Heart right ventricle (tissue), 16 donors: ENCODE measurements at regions not wholly inside any gene's neighbourhood (a gene's known extent, or its start where the extent isn't known, plus 50 kb on each side); places are given as distances from the start of the nearest gene placed in this dataset.

ENCODE experiments used
- ATAC-seq, 8 donors: fragments of 200-7000 bp; cut with Tn5 transposase; one replicate each; pipeline ENCODE4 v1.9.1; 2020; ENCODE audit warnings: mild to moderate bottlenecking in 8 of 8, moderate library complexity in 8 of 8, moderate number of reproducible peaks in 1 of 8
- DNase-seq, 2 donors: peaks; one replicate each; pipeline ENCODE4 v3.0.0-alpha.2; 2020
- H3K27ac ChIP-seq, 10 donors: fragments of 200-600 bp; sonication (generic) in 2 of 10; one replicate each; pipeline versions ENCODE4 v1.5.0 to v1.8.0; 2020 to 2022; ENCODE audit warnings: mild to moderate bottlenecking in 3 of 10
- H3K27me3 ChIP-seq, 7 donors: fragments of 200-600 bp; one replicate each; pipeline ENCODE4 v1.8.0; 2021 to 2022; ENCODE audit warnings: mild to moderate bottlenecking in 2 of 7
- H3K36me3 ChIP-seq, 9 donors: fragments of 200-600 bp; sonication (generic) in 1 of 9; one replicate each; pipeline versions ENCODE4 v1.5.0 to v1.8.0; 2020 to 2022; ENCODE audit warnings: mild to moderate bottlenecking in 2 of 9
- H3K4me1 ChIP-seq, 9 donors: fragments of 200-600 bp; sonication (generic) in 1 of 9; one replicate each; pipeline versions ENCODE4 v1.5.0 to v1.8.0; 2020 to 2022; ENCODE audit warnings: mild to moderate bottlenecking in 4 of 9
- H3K4me3 ChIP-seq, 10 donors: fragments of 200-600 bp; sonication (generic) in 2 of 10; one replicate each; pipeline versions ENCODE4 v1.5.0 to v1.8.0; 2020 to 2022; ENCODE audit warnings: mild to moderate bottlenecking in 7 of 10, moderate library complexity in 2 of 10
- H3K9me3 ChIP-seq, 11 donors: fragments of 200-600 bp in 10 of 11; sonication (generic) in 2 of 11; one replicate each; pipeline versions ENCODE4 v1.5.0 to v1.8.0; 2013 to 2022; ENCODE audit warnings: mild to moderate bottlenecking in 2 of 11, control low read depth in 1 of 11, moderate library complexity in 1 of 11
- WGBS, 2 donors: extraction: QIAGEN DNeasy Blood & Tissue Kit; methylation state at CpG; one replicate each; pipeline ENCODE4 v1.1.7; 2013; ENCODE audit warnings: inconsistent platforms in 1 of 2; 5-methylcytosine and 5-hydroxymethylcytosine counted together
- intact Hi-C, 10 donors: fragments of 100-400 bp; cut with DNase I; formaldehyde crosslinking; loops; one replicate each; pipeline versions ENCODE4 v1.11.1 to v1.14.2; 2022
- TF ChIP-seq, protein P1 (sequence below), 9 donors: fragments of 200-600 bp; sonication (generic) in 2 of 9; IDR thresholded peaks; one replicate each; pipeline versions ENCODE4 v1.5.0 to v1.8.0; 2021 to 2022; ENCODE audit warnings: antibody characterized with exemption in 9 of 9, mild to moderate bottlenecking in 5 of 9, moderate library complexity in 1 of 9
- donor health status: Arrhythmogenic right ventricular cardiomyopathy.
- donor health status: ischemic (EF 13 %, LVEDD 7.1; RV severe dilation, severe dysfunction).
- donor health status: healthy with polysubstance abuse.
- donor health status: DM: no; HTN: yes; CAD: no.
- donor health status: DM: no; HTN: no; CAD: no.
- donor health status: ischemic (EF 25% LVEDD 6.9; RV normal size, moderate dysfunction).
- donor health status: ischemic (EF 25% LVEDD 5.7; RV mildly dilated, moderate dysfunction).
- donor health status: healthy.
- donor health status: DM: yes; HTN: yes; CAD: no.
- donor health status: Ischemic cardiomyopathy.
- donor health status: ischemic (EF 35%, LVEDD 5.7; RV mildly dilated, moderate dysfunction).
- donor health status: nonischemic (EF 11% LVEDD 7.7; RV severe dilation, severe dysfunction).
- donor health status: DM: yes; HTN: yes; CAD: no.
- donor health status: PGD.
- donor health status: ischemic (EF 29% LVEDD 5.4; RV normal size, mild dysfunction).
- donor health status: nonischemic (EF 23%, LVEDD 6.1; RV moderate dilation, normal function).

DNA sequence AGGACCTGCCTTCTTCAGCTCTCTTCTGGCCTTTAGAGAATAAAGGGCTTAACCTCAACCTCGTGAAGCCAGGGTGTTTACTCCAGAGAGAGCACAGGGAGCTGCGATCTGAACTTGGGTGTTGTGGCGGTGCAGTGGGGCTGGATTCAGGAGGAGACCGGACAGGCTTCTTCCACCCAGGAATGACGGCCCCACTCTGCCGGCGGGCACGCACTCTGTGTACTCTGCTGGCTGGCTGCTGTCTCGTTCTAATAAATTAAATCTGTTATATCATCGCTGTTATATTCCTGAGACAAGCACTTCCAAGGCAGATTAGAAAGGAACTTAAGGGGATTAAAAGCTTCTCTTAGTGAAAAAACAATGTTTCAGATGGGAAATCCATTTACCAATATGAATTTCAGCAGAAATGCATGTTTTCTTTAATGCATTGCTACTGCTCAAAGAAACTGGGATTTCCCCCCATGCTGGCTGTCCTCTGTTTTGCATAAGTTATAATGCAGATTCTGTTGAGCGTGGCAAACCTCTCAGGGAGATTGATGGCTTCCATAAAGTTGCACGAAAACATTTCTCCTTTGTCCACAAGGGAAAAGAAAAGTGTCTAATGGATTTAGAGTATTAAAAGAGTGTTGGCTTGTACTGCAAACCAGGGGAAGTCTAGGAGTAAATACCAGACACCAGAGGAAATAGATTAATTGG lies 168.6 kb upstream of the IRX3 start:
- DNase-seq (no peak), ATAC-seq (no peak)
- TF ChIP-seq, protein P1, sequence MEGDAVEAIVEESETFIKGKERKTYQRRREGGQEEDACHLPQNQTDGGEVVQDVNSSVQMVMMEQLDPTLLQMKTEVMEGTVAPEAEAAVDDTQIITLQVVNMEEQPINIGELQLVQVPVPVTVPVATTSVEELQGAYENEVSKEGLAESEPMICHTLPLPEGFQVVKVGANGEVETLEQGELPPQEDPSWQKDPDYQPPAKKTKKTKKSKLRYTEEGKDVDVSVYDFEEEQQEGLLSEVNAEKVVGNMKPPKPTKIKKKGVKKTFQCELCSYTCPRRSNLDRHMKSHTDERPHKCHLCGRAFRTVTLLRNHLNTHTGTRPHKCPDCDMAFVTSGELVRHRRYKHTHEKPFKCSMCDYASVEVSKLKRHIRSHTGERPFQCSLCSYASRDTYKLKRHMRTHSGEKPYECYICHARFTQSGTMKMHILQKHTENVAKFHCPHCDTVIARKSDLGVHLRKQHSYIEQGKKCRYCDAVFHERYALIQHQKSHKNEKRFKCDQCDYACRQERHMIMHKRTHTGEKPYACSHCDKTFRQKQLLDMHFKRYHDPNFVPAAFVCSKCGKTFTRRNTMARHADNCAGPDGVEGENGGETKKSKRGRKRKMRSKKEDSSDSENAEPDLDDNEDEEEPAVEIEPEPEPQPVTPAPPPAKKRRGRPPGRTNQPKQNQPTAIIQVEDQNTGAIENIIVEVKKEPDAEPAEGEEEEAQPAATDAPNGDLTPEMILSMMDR (IDR thresholded peaks at IDR 0.05): no peak
- intact Hi-C loops: no loop called here
- peak overlapping the region in 1 of 10 donors; percentile 28 for H3K27ac ChIP-seq
- H3K4me1 ChIP-seq: peaks cover 0 to 7% (median 0%) of the 10 kb centered on the region in 9 donors
- WGBS, 2 donors: 74 to 85% methylated on average over 12 of the region's 12 CpGs
- H3K27me3 ChIP-seq: no peaks in the 10 kb centered on the region
- H3K9me3 ChIP-seq: no peaks in the 10 kb centered on the region
- no peak overlapping the region for H3K4me3 ChIP-seq
- no peaks in the 10 kb centered on the region for H3K36me3 ChIP-seq

GRCh38 chr16:54454616-54455015 lies 168.0 kb upstream of the IRX3 start:
- DNase-seq: no peak
- peak overlapping the region in 1 of 10 donors; percentile 28 for H3K27ac ChIP-seq
- TF ChIP-seq, protein P1 (IDR thresholded peaks at IDR 0.05): no peak

GRCh38 chr16:54453871-54454270 lies 167.3 kb upstream of the IRX3 start:
- Histone ChIP-seq H3K4me3 (no peak overlapping the region), H3K27me3 (no peaks in the 10 kb centered on the region), H3K9me3 (no peaks in the 10 kb centered on the region), H3K27ac (peak overlapping the region in 2 of 10 donors; percentile 15 to 35), H3K4me1 (peaks cover 0 to 7% (median 0%) of the 10 kb centered on the region in 9 donors), H3K36me3 (no peaks in the 10 kb centered on the region)
- TF ChIP-seq, protein P1 (IDR thresholded peaks at IDR 0.05): no peak
- intact Hi-C loops: no loop called here
- ATAC-seq: peak in 7 of 8 donors; percentile 34 to 90 (median 70)
- peak in 1 of 2 donors; percentile 16 for DNase-seq
- 77 to 87% methylated on average over 2 of the region's 2 CpGs for WGBS, 2 donors

More at GRCh38 chr16:54454616-54455015, 168.0 kb upstream of the IRX3 start:
- Histone ChIP-seq H3K9me3 (no peaks in the 10 kb centered on the region), H3K27me3 (no peaks in the 10 kb centered on the region), H3K36me3 (no peaks in the 10 kb centered on the region), H3K4me3 (no peak overlapping the region), H3K4me1 (peaks cover 0 to 7% (median 0%) of the 10 kb centered on the region in 9 donors)
- no peak for ATAC-seq
- 87% methylated on average over 8 of the region's 8 CpGs for WGBS, 2 donors
- intact Hi-C loops: no loop called here

GRCh38 chr16:54447576-54448440 lies 161.2 kb upstream of the IRX3 start:
- H3K27me3 ChIP-seq: no peaks in the 10 kb centered on the region
- no peak overlapping the region for H3K4me3 ChIP-seq
- DNase-seq: no peak
- peak overlapping the region in 1 of 10 donors; percentile 58 for H3K27ac ChIP-seq
- peaks cover 0 to 18% (median 6%) of the 10 kb centered on the region in 9 donors for H3K4me1 ChIP-seq
- H3K9me3 ChIP-seq: peaks cover 0 to 22% (median 7%) of the 10 kb centered on the region in 11 donors
- intact Hi-C loops: loop anchor here in 2 of 10 donors (5.0 kb wide), 2 partner anchors 39 to 54 kb away; no protein-coding TSS in a partner anchor
- 80 to 86% methylated on average over 20 of the region's 20 CpGs for WGBS, 2 donors
- no peaks in the 10 kb centered on the region for H3K36me3 ChIP-seq
- TF ChIP-seq, protein P1 (IDR thresholded peaks at IDR 0.05): no peak
- peak in 1 of 8 donors; percentile 12 for ATAC-seq
